ENCODE measurements at regions not wholly inside any gene's neighbourhood (a gene's known extent, or its start where the extent isn't known, plus 50 kb on each side); places are given as distances from the start of the nearest gene placed in this dataset.

- TF ChIP-seq POLR2A (IDR thresholded peaks at IDR 0.05), result no peak
- no peak for TF ChIP-seq CTCF (IDR thresholded peaks at IDR 0.05)
- Histone ChIP-seq H3K27ac (no peak overlapping the region), H3K4me1 (no peaks in the 10 kb centered on the region), H3K36me3 (no peaks in the 10 kb centered on the region), H3K27me3 (no peaks in the 10 kb centered on the region), H3K9me3 (no peaks in the 10 kb centered on the region), H3K4me3 (no peak overlapping the region)
- no peak for DNase-seq
Observed at GRCh38 chr6:98593676-98594075, 240.7 kb upstream of the POU3F2 start.

DNA sequence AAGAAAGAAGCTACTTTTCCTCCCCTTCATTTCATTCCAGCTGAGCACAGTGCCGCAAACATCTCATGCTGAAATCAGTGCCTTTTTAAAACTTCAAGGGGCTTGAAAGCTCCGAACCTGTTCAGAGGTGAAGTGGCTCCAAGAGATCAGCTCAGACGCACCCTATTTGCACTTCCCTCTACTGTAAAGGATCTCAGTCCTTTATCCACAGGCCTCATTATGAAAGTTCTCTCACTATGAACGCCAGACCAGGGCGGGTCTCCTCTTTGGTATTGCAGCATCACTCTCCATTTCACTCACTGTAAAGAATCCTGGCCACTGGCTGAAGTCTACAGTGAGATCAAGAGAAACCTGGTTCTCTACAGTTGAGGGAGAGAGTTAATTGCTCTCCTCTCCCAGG, 232.7 kb upstream of the POU3F2 start:
- H3K27ac ChIP-seq, result no peak overlapping the region
- no peaks in the 10 kb centered on the region for H3K9me3 ChIP-seq
- no peak for DNase-seq
- H3K27me3 ChIP-seq, result no peaks in the 10 kb centered on the region
- H3K4me3 ChIP-seq, result no peak overlapping the region
- TF ChIP-seq CTCF (IDR thresholded peaks at IDR 0.05), result no peak
- TF ChIP-seq POLR2A (IDR thresholded peaks at IDR 0.05), result no peak
- H3K36me3 ChIP-seq, result no peaks in the 10 kb centered on the region
- H3K4me1 ChIP-seq, result no peaks in the 10 kb centered on the region

DNA sequence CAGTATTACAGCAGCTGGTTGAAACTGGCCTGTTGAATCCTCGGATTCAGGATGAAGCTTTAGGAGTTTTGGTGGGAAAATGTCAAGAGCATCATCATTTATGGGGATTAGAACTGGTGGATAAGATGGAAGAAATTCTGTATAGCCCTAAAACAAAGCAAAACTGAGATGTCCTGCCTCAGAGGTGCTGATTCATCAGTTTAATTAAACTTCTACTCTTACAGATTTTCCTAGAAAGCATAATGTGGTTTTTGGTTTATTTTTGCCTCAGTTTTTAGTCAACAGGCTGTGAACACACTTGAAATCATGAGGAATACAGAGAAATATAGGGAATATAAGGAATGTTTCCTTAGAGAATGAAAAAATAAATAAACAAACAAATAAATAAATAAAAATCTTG, 228.7 kb upstream of the POU3F2 start:
- no peaks in the 10 kb centered on the region for H3K4me1 ChIP-seq
- DNase-seq, result no peak
- H3K27me3 ChIP-seq, result no peaks in the 10 kb centered on the region
- no peaks in the 10 kb centered on the region for H3K36me3 ChIP-seq
- H3K9me3 ChIP-seq, result no peaks in the 10 kb centered on the region
- no peak overlapping the region for H3K27ac ChIP-seq
- TF ChIP-seq CTCF (IDR thresholded peaks at IDR 0.05), result no peak
- no peak for TF ChIP-seq POLR2A (IDR thresholded peaks at IDR 0.05)
- no peak overlapping the region for H3K4me3 ChIP-seq

DNA sequence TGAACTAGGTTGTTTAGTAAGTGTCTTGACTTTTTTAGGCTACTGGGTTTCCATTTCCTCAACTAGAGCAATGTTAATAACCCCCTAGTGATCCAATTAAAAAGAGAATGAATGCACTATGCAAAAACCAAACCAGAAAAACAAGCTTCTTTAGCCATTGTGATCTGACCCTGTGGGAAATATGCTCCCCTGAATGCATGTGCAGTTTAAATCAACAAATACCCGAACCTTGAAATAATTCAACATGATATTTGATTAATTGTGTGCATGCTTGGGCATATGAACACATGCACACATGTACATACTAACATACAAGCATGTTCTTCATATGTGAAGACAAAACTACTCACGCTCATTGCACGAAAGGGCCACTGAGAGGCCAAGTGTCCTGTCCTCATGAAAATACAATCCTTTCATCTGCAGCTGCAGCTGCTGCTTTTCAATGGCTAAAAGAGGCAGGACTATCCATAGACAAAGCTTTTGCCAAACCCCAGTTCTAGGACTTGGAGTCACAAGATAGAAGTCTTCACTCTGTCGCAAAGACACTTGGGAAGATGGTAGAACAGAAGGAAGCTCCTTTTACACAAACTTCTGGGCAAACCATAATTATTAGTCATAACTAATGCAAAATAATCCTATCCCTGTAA, 207.1 kb upstream of the POU3F2 start:
- Histone ChIP-seq H3K27me3 (no peaks in the 10 kb centered on the region), H3K4me1 (no peaks in the 10 kb centered on the region), H3K36me3 (no peaks in the 10 kb centered on the region), H3K9me3 (no peaks in the 10 kb centered on the region), H3K4me3 (no peak overlapping the region), H3K27ac (no peak overlapping the region)
- TF ChIP-seq POLR2A (IDR thresholded peaks at IDR 0.05) (no peak), CTCF (IDR thresholded peaks at IDR 0.05) (no peak)
- DNase-seq, result no peak

DNA sequence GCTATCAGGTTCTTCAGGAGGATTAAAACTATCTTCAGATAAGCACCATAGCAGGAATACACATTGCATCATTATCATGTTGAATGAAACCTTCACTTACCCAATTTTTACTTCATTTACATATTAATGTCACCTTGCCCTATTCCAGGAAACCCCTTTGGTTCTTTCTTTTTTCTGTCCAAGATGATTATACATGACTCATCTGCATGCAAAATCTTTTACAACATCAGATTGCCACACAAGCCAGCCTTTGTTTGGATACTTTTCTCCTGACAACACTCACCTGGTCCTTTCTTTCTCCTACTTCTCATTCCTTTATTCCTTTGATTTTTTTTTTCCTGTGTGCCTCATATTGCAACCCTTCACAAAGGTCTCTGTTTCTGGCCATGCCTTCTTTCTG, 200.5 kb upstream of the POU3F2 start:
- Histone ChIP-seq H3K4me3 (no peak overlapping the region), H3K36me3 (no peaks in the 10 kb centered on the region), H3K4me1 (no peaks in the 10 kb centered on the region), H3K27me3 (no peaks in the 10 kb centered on the region), H3K9me3 (no peaks in the 10 kb centered on the region), H3K27ac (no peak overlapping the region)
- TF ChIP-seq POLR2A (IDR thresholded peaks at IDR 0.05) (no peak), CTCF (IDR thresholded peaks at IDR 0.05) (no peak)
- no peak for DNase-seq

DNA sequence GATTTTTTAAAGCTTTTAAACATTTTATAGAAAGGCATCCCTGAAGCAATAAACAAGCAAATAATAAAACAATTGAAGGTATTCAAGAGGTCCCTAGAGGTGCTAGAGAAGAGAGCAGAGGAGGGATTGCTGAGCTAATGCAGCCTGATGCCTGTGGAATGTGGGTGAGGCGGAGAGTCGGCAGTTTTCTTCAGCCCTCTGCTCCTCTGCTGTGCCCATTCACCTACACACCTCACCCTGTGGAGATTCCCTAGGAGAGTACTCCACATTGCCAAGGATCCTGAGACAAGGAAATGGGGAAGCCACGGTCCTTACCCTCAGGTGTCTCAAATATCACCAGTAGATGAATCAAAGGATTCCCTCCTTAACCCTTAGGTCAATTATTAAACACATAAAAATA, 199.8 kb upstream of the POU3F2 start:
- no peak for DNase-seq
- H3K9me3 ChIP-seq, result no peaks in the 10 kb centered on the region
- no peak overlapping the region for H3K27ac ChIP-seq
- H3K4me3 ChIP-seq, result no peak overlapping the region
- H3K4me1 ChIP-seq, result no peaks in the 10 kb centered on the region
- no peak for TF ChIP-seq POLR2A (IDR thresholded peaks at IDR 0.05)
- TF ChIP-seq CTCF (IDR thresholded peaks at IDR 0.05), result no peak
- H3K36me3 ChIP-seq, result no peaks in the 10 kb centered on the region
- H3K27me3 ChIP-seq, result no peaks in the 10 kb centered on the region
